Epithelial cell of proximal tubule (primary cell): ENCODE measurements at regions not wholly inside any gene's neighbourhood (a gene's known extent, or its start where the extent isn't known, plus 50 kb on each side); places are given as distances from the start of the nearest gene placed in this dataset.

Experiments
- DNase-seq: peaks from one replicate; pipeline ENCODE4 v3.0.0-alpha.2; 2011; ENCODE audit warnings: low read depth
- H3K4me3 ChIP-seq: 2 replicates; pipeline ENCODE4 v1.5.1; 2011; ENCODE audit warnings: low read depth, mild to moderate bottlenecking, low read length
- CTCF ChIP-seq: conservative IDR thresholded peaks from 2 replicates; pipeline ENCODE4 v1.5.1; 2012; ENCODE audit warnings: low read depth, mild to moderate bottlenecking, low read length

- no peak for TF ChIP-seq CTCF
- no peak for DNase-seq
- H3K4me3 ChIP-seq, result no peak overlapping the region
Measured at GRCh38 chr19:30640252-30640965, 268.2 kb downstream of the ZNF536 start.

DNA sequence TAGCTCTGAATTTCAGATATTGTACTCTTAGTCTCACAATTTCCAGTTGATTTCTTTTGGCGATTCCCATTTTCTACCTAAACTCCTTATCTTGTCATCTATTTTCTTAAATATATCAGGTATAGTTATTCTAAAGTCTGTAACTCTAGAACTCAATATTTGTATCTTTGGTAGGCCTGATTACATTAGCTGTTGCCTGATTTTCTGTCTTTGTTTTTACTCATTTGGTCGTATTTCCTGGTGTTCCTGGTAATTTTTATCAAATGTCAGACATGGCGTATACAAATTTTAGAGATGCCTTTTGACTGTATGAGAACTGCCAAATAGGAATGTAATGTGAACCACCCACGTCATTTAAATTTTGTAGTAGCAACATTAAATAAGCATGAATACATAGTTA is 266.7 kb downstream of the ZNF536 start:
- H3K4me3 ChIP-seq, result no peak overlapping the region
- no peak for DNase-seq
- no peak for TF ChIP-seq CTCF

DNA sequence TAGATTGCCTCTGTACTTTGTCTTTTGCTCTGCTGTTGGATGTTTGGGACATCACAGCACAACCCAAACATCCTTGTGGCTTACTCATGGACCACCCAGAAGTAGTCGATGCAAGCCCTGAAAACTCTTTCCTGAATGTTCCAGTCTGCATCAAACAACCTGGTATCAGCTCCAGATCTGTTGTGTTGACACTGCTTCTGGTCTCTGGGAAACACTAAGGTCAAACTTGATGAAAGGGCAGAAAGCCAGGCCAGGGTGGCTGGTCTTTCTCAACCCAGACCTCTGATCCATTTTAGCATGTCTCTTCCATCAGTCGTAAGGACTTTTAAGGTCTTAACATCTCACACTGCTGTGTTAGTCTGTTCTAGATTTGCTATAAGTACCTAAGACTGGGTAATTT is 265.7 kb downstream of the ZNF536 start:
- no peak overlapping the region for H3K4me3 ChIP-seq
- no peak for TF ChIP-seq CTCF
- DNase-seq, result no peak

DNA sequence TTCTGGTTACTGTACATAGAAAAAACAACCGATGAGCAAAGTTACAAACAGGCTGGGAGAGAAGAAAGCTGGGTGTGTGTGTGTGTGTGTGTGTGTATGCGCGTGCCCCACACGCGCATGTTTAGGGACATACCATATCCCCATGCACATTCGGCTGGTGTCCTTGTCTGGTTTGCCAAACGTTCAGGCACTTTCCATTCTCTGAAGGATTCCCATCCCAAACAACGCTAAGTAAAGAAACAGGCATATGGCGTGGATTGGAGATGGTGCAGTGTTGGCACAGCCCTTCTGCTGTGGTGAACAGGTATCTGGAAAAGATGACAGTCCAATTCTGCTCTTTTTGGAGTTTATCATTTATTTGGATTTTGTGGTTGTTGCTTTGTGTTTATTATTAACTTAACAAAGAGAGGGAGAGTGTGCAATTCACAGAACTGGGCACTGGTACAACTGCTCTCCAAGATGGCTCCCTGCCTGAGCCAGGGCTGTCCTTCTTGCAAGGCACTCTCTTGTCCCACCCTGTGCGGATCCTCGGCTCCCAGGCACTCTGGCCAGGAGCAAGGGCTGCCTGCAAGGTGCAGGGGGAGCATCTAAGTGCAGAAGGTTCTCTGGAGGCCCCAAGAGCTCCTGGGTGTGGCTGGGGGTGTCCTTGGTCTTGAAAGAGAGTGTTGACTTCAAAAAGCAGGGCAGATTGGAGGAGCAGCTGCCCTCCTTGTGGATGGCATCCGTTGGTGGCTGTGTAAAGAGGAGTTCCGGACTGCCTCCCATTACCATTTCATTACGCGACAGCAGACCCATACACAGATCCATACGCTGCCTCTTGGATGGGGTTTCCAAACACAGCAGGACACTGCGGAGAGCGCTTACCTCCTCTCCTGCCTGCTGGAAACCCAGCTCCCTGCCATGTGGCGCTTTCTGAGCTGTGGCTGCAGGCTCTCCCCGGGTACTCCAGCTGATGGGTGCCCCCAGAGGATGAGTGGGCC is 263.1 kb downstream of the ZNF536 start:
- H3K4me3 ChIP-seq, result no peak overlapping the region
- no peak for TF ChIP-seq CTCF
- DNase-seq, result no peak

DNA sequence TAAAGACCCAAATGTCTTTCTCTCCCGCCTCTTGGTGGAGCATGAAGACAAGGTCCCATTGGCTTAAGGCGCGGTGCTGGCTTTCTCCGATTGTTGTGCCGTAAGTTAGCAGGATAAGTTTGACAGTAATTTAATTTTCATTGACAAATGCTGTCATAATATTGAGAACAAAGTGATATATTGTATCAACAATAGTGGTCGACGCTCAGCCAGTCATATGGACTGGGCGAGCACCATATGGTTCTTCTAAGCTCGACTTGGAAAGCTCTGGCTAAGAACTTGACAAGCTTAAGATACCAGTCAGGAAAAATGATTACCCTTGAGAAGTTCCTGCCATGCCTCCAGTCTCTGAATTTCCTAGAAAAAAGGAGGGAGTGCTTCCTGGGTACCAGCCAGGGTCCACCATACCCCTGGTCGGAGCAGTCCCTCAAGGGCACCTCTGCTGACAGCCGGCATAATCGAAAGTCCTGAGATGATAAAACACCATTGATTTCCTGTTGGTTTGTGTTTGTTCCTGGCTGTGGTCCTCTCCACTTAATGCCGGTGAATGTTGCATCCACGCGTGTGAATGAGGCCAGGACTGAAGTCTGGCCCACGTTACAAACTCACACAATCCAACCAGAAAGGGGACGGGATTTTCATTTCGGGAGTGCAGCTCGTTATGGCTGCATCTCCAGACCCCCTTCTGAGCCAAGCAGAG is 262.1 kb downstream of the ZNF536 start:
- no peak overlapping the region for H3K4me3 ChIP-seq
- DNase-seq, result no peak
- no peak for TF ChIP-seq CTCF

GRCh38 chr19:30631033-30631370 is 258.8 kb downstream of the ZNF536 start:
- no peak overlapping the region for H3K4me3 ChIP-seq
- no peak for TF ChIP-seq CTCF
- no peak for DNase-seq
